Cardiac septum (tissue), 1 donor: ENCODE measurements at regions not wholly inside any gene's neighbourhood (a gene's known extent, or its start where the extent isn't known, plus 50 kb on each side); places are given as distances from the start of the nearest gene placed in this dataset.
"Not testable (repeated sequence)": the region's sequence is repeated elsewhere in the genome, so short reads cannot be mapped to it uniquely, and the experiment has no call there.

Experiments
- DNase-seq: peaks from one replicate; pipeline ENCODE4 v3.0.0-alpha.2; 2020; ENCODE audit warnings: low spot score
- intact Hi-C: fragments of 100-400 bp; cut with DNase I; formaldehyde crosslinking; loops from one replicate; pipeline ENCODE4 v1.14.0; 2022
- donor health status: DM: no; HTN: no; CAD: no.

- intact Hi-C loops, result no loop called here
These were observed 98.7 kb downstream of the RAP2B start for GRCh38 chr3:153260681-153261080.

GRCh38 chr3:153266619-153267018 is 104.6 kb downstream of the RAP2B start:
- no peak for DNase-seq
- intact Hi-C loops, result no loop called here

More at GRCh38 chr3:153260681-153261080, 98.7 kb downstream of the RAP2B start:
- DNase-seq, result no peak

GRCh38 chr3:153268564-153269279 is 106.7 kb downstream of the RAP2B start:
- intact Hi-C loops, result no loop called here
- DNase-seq, result no peak

DNA sequence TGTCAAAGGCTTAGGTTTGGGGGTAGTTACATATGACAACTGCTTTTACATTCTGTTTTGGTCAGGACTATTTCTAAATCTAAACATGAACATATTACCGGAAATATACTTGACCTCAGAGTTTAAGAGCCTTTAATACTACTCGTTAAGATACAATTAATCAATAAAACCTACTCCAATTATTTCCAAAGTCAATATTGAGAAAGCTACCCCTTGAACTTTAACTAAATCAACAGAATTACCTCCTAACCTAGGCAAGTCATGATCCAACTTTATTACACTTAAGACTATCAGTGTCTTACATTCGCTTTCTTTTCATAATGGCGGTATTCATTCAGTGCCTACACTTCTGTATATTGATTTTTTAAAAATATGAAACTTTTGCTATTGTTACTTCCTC is 107.7 kb downstream of the RAP2B start:
- no peak for DNase-seq
- intact Hi-C loops, result no loop called here

DNA sequence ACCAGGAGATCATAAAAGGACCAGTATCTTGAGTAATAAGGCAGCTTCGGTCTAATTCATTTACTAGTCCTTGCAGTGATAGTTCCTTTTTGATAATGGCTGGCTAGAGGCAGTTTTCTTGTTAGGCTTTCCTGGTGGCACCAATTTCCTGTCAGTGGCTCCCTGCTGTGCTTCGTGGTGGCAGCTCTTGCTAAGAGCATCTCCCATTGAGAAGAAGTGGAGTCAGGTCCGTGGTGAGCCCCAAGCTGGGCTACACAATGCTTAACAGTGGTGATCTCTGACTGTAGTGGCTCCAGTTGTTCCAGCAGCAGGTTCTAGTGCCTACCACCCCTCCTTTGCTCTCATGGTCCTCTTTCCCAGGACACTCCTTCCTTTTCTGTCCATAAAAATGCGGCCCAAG is 111.2 kb downstream of the RAP2B start:
- no peak for DNase-seq
- intact Hi-C loops, result no loop called here

DNA sequence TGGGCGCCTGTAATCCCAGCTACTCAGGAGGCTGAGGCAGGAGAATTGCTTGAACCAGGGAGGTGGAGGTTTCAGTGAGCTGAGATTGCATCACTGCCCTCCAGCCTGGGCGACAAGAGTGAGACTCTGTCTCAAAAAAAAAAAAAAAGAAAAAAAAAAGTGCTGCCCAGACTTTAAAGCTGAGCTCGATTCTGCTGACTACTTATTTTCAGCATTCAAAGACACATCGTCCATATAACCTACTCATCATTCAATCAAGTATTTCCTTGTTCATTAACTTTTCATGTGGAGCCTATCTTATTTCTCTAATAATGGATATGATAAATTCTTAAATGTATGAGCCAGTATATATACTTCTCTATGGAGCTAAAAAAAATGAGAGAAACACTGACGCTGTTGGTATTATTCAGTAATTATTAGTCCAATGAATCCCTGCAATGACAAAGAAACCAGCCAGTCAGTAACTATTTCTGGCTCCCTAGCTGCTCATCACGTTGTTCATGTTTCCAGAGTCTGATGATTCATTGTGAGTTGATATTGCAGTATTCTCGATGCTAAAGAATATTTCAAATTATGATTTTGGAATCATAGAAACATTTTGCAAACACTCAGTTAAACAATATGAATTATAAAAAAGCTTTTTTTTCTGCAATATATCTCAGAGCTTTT is 111.9 kb downstream of the RAP2B start:
- intact Hi-C loops, result no loop called here
- DNase-seq, result no peak

- intact Hi-C loops, result no loop called here
These were observed 112.5 kb downstream of the RAP2B start for GRCh38 chr3:153274561-153274960.

DNA sequence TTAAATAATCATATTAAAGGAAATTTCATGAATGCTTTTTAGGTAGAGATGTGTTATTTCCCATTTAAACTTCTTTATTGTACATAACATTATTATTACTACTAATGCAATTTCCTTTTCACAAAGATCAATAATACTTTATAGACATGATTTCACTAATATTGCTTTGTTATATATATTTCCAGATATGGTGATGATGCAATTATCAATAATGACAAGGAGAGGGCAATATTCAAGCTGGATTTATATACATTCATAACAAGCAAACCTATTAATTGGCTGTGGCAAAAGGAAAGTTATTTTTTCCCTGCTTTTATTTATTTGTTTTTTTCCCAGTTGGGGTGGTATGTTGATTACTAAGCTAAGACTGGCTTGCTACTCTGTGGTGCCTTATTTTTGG is 113.5 kb downstream of the RAP2B start:
- intact Hi-C loops, result no loop called here
- no peak for DNase-seq

More at GRCh38 chr3:153274561-153274960, 112.5 kb downstream of the RAP2B start:
- no peak for DNase-seq

- DNase-seq, result no peak
- intact Hi-C loops, result no loop called here
These were observed 115.0 kb downstream of the RAP2B start for GRCh38 chr3:153277029-153277428.

GRCh38 chr3:153281236-153281997 is 119.4 kb downstream of the RAP2B start:
- intact Hi-C loops, result not testable (repeated sequence)

GRCh38 chr3:153282355-153282754 is 120.3 kb downstream of the RAP2B start:
- intact Hi-C loops, result no loop called here
- no peak for DNase-seq

More at GRCh38 chr3:153281236-153281997, 119.4 kb downstream of the RAP2B start:
- DNase-seq, result not testable (repeated sequence)

GRCh38 chr3:153284282-153284938 is 122.4 kb downstream of the RAP2B start:
- no peak for DNase-seq
- intact Hi-C loops, result no loop called here

DNA sequence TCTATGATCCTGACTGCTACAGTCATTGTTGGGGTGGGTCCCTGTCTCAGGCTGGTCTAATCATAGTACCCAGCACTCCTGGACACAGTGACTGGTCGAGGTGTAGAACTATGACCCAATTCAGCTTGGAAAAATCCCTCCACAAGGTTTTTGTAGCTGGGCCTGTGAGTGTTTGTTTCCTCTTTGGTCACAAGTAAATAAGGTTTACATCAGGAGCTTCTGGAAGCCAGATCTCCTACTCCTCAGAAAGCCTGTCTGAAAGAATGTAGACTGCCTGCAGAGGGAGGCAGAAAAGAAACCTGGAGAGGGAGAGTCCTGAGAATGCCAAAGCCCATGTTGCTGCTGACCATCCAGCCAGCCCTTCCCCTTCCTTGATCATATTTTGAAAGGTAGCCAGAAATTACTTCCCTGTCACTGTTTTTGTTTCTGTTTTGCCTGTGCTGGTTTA is 123.2 kb downstream of the RAP2B start:
- intact Hi-C loops, result loop anchor here (5.0 kb wide), 3 partner anchors 63 to 482 kb away; no protein-coding TSS in a partner anchor
- DNase-seq, result no peak

DNA sequence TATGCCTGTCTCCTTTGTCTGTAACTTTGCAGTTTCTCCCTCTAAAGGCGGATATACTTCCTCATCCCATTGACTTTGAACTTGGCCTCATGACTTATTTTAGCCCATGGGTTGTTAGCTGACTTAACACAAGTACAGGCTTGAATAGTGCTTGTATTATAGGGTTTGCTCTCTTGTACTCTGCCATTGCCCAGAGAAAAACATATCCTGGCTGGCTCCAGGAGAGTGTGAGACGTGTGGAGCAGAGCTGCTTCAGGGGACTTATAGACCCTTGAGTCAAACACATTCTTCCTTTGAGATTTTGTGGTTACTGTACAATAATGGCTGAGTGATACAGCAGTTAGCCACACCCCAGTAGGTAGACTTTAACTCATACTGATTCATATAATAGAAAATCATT is 124.0 kb downstream of the RAP2B start:
- intact Hi-C loops, result loop anchor here (5.0 kb wide), 3 partner anchors 64 to 481 kb away; no protein-coding TSS in a partner anchor
- DNase-seq, result no peak

DNA sequence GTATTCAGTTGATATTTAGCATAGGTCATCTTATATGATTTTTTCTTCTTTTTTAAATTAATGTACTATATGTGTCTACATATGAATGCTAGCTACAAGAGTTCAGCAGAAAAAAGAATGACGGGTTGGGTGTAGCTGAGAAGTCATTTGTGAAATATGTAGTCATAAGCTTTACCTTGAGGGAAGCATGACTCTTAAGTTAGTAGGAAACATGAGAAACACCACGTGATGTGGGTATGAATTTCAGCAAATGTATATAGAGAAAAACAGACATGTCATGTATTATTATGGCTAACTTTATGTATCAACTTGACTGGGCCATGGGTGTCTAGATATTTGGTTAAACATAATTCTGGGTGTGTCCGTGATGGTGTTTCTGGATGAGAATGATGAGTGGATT is 125.0 kb downstream of the RAP2B start:
- no peak for DNase-seq
- intact Hi-C loops, result loop anchor here (5.0 kb wide), 3 partner anchors 65 to 480 kb away; no protein-coding TSS in a partner anchor

DNA sequence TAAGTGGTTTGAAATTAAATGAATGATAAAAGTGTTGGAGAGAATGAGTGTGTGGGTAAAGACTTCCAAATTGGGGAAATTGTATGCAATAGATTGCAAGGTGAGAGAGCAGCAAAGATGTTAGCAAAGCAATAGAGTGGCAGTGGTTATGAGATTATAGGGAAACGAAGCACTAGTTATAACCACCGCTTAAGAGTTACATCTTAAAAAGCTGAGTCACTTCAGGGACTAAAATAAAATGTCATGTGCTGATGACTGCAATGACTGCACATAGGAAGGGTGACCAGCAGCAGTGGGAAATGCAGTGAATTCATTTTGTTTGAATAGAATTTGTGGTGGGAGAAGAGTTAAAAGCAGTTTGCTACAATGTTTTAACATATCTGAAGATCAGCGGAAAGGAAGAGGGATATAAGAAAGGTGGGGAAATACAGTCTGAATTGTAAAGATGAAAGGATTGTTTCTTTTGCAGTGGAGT is 127.3 kb downstream of the RAP2B start:
- intact Hi-C loops, result loop anchor here (1.0 to 5.0 kb wide), 4 partner anchors 67 to 478 kb away; no protein-coding TSS in a partner anchor
- no peak for DNase-seq

DNA sequence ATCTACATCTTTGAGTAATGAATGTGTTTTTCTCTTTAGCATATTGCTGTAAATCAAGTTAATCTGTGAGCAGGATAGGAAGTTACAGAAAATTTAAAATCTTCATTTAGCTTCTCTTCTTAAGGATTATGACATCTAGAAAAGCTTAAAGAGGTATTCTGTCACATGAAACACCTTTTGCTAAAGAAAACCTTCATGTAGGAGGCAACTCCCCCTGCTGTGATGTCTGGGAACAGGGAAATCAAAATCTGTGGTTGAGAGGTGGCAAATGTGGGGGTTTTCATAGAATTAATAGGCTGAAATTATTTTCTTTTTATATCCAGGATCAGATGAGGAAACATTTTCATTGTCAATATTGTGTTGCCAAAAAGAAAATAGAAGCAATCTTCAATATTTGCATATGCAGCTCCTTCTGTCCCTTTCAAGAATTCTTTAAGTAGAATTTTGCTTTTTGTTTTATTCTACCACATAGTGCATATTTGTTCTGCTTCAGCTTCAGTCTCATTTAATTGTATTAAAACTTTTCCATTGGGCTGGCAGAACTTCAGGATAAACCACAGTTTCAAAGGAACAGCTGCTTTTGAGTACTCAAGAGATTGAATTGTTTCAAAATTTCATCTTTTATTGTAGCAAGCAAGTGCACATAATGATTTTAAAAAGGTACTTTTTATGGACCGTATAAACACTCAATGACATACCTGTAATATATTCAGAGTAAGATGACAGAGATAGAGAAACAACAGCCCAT is 128.4 kb downstream of the RAP2B start:
- no peak for DNase-seq
- intact Hi-C loops, result loop anchor here (5.0 kb wide), 1 partner anchor 248 kb away; no protein-coding TSS in a partner anchor

GRCh38 chr3:153291059-153291685 is 129.1 kb downstream of the RAP2B start:
- intact Hi-C loops, result loop anchor here (5.0 kb wide), 1 partner anchor 249 kb away; no protein-coding TSS in a partner anchor

More at GRCh38 chr3:153291059-153291685, 129.1 kb downstream of the RAP2B start:
- no peak for DNase-seq
